ENCODE measurements at regions not wholly inside any gene's neighbourhood (a gene's known extent, or its start where the extent isn't known, plus 50 kb on each side); places are given as distances from the start of the nearest gene placed in this dataset.

GRCh38 chr21:39105341-39105765, 77.9 kb downstream of the PSMG1 start:
- Histone ChIP-seq H3K27me3 (replicated peaks; ENCODE audit: insufficient read depth) (no peaks in the 10 kb centered on the region), H3K9me3 (no peaks in the 10 kb centered on the region), H3K4me1 (replicated peaks) (no peaks in the 10 kb centered on the region), H3K27ac (peak overlapping the region in 1 of 2 donors; percentile 9), H3K36me3 (no peaks in the 10 kb centered on the region), H3K4me3 (no peak overlapping the region)
- peak; percentile 36 for DNase-seq (ENCODE audit: low spot score)
- 22% methylated on average over 5 of the region's 5 CpGs for whole genome bisulfite sequencing
- TF ChIP-seq CTCF (IDR thresholded peaks at IDR 0.05), result no peak
- TF ChIP-seq POLR2AphosphoS5 (IDR thresholded peaks at IDR 0.05), result peak; percentile 34
- intact Hi-C loops (cut with DNase I), result no loop called here

GRCh38 chr21:39104911-39105310, 78.3 kb downstream of the PSMG1 start:
- WGBS, result 80% methylated on average over 4 of the region's 4 CpGs
- H3K4me3 ChIP-seq, result no peak overlapping the region
- H3K36me3 ChIP-seq, result no peaks in the 10 kb centered on the region
- H3K27ac ChIP-seq, result peak overlapping the region; percentile 9 to 12
- DNase-seq (ENCODE audit: low spot score), result no peak
- no peaks in the 10 kb centered on the region for H3K4me1 ChIP-seq (replicated peaks)
- TF ChIP-seq POLR2AphosphoS5 (IDR thresholded peaks at IDR 0.05), result no peak
- TF ChIP-seq CTCF (IDR thresholded peaks at IDR 0.05), result no peak
- no peak for TF ChIP-seq POLR2A (IDR thresholded peaks at IDR 0.05)
- intact Hi-C loops (cut with DNase I), result no loop called here
- no peaks in the 10 kb centered on the region for H3K27me3 ChIP-seq (replicated peaks; ENCODE audit: insufficient read depth)
- H3K9me3 ChIP-seq, result no peaks in the 10 kb centered on the region

- no peak for DNase-seq (ENCODE audit: low spot score)
- intact Hi-C loops (cut with DNase I), result no loop called here
- H3K27me3 ChIP-seq (replicated peaks; ENCODE audit: insufficient read depth), result no peaks in the 10 kb centered on the region
- no peak overlapping the region for H3K4me3 ChIP-seq
- H3K27ac ChIP-seq, result peak overlapping the region in 1 of 2 donors; percentile 10
- TF ChIP-seq CTCF (IDR thresholded peaks at IDR 0.05) (no peak), POLR2A (IDR thresholded peaks at IDR 0.05) (no peak), POLR2AphosphoS5 (IDR thresholded peaks at IDR 0.05) (no peak)
- H3K36me3 ChIP-seq, result no peaks in the 10 kb centered on the region
- 53% methylated on average over 4 of the region's 4 CpGs for WGBS
- no peaks in the 10 kb centered on the region for H3K9me3 ChIP-seq
- H3K4me1 ChIP-seq (replicated peaks), result no peaks in the 10 kb centered on the region
These were observed 79.6 kb downstream of the PSMG1 start for GRCh38 chr21:39103689-39104088.

- DNase-seq (ENCODE audit: low spot score), result no peak
- no peaks in the 10 kb centered on the region for H3K9me3 ChIP-seq
- no peaks in the 10 kb centered on the region for H3K36me3 ChIP-seq
- H3K27me3 ChIP-seq (replicated peaks; ENCODE audit: insufficient read depth), result no peaks in the 10 kb centered on the region
- WGBS, result 96% methylated on average over 4 of the region's 4 CpGs
- no peak overlapping the region for H3K27ac ChIP-seq
- TF ChIP-seq POLR2AphosphoS5 (IDR thresholded peaks at IDR 0.05) (no peak), CTCF (IDR thresholded peaks at IDR 0.05) (no peak), POLR2A (IDR thresholded peaks at IDR 0.05) (no peak)
- H3K4me1 ChIP-seq (replicated peaks), result no peaks in the 10 kb centered on the region
- H3K4me3 ChIP-seq, result no peak overlapping the region
- intact Hi-C loops (cut with DNase I), result no loop called here
These were observed 83.4 kb downstream of the PSMG1 start for GRCh38 chr21:39099859-39100258.

GRCh38 chr21:39098696-39099200, 84.5 kb downstream of the PSMG1 start:
- no peak overlapping the region for H3K27ac ChIP-seq
- no peaks in the 10 kb centered on the region for H3K4me1 ChIP-seq (replicated peaks)
- H3K4me3 ChIP-seq, result no peak overlapping the region
- H3K36me3 ChIP-seq, result no peaks in the 10 kb centered on the region
- no peak for DNase-seq (ENCODE audit: low spot score)
- H3K9me3 ChIP-seq, result no peaks in the 10 kb centered on the region
- intact Hi-C loops (cut with DNase I), result no loop called here
- no peak for TF ChIP-seq POLR2A (IDR thresholded peaks at IDR 0.05)
- TF ChIP-seq POLR2AphosphoS5 (IDR thresholded peaks at IDR 0.05), result no peak
- TF ChIP-seq CTCF (IDR thresholded peaks at IDR 0.05), result no peak
- 79% methylated on average over 3 of the region's 3 CpGs for WGBS
- no peaks in the 10 kb centered on the region for H3K27me3 ChIP-seq (replicated peaks; ENCODE audit: insufficient read depth)

Measured in prostate gland (tissue), 2 donors.